NB4 (cell line): ENCODE measurements at regions not wholly inside any gene's neighbourhood (a gene's known extent, or its start where the extent isn't known, plus 50 kb on each side); places are given as distances from the start of the nearest gene placed in this dataset.

ENCODE experiments used
- MYC ChIP-seq: IDR thresholded peaks from 2 replicates; pipeline ENCODE4 v1.6.1; 2011; ENCODE audit warnings: low read depth, low read length
- POLR2A ChIP-seq: IDR thresholded peaks from 2 replicates; pipeline ENCODE4 v1.6.1; 2011; ENCODE audit warnings: mild to moderate bottlenecking; ENCODE audit not compliant: insufficient read length; ENCODE audit errors: extremely low read depth
- TF ChIP-seq, protein P1 (sequence below): IDR thresholded peaks from one replicate; pipeline ENCODE4 v1.5.1; 2012; ENCODE audit warnings: low read depth, low read length

GRCh38 chr7:125605241-125605640, 675.6 kb upstream of the POT1 start:
- TF ChIP-seq, protein P1, sequence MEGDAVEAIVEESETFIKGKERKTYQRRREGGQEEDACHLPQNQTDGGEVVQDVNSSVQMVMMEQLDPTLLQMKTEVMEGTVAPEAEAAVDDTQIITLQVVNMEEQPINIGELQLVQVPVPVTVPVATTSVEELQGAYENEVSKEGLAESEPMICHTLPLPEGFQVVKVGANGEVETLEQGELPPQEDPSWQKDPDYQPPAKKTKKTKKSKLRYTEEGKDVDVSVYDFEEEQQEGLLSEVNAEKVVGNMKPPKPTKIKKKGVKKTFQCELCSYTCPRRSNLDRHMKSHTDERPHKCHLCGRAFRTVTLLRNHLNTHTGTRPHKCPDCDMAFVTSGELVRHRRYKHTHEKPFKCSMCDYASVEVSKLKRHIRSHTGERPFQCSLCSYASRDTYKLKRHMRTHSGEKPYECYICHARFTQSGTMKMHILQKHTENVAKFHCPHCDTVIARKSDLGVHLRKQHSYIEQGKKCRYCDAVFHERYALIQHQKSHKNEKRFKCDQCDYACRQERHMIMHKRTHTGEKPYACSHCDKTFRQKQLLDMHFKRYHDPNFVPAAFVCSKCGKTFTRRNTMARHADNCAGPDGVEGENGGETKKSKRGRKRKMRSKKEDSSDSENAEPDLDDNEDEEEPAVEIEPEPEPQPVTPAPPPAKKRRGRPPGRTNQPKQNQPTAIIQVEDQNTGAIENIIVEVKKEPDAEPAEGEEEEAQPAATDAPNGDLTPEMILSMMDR: no peak
- TF ChIP-seq POLR2A: no peak
- no peak for TF ChIP-seq MYC
